ENCODE measurements at regions not wholly inside any gene's neighbourhood (a gene's known extent, or its start where the extent isn't known, plus 50 kb on each side); places are given as distances from the start of the nearest gene placed in this dataset.

DNA sequence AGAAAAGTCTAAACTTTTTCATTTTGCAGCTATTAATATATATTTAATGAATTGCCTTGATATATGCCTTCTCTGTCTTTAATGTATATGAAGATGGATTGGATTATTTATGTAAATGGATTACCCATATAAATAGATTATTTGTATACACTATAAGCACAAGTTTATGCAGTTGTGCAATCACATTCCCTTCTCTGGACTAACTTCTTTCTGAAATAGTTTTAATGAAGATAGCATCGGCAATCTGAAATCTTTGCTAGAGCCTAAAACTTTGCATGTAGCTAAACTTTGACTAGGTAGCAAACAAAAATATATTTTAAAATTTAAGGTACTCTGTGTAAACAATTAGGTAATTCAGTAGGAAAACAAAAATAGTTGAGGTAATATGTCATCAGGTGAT is 127.8 kb downstream of the PCDH7 start:
- TF ChIP-seq EZH2 (IDR thresholded peaks at IDR 0.05), result no peak
- no peak for TF ChIP-seq CTCF (IDR thresholded peaks at IDR 0.05)

Measured in neural progenitor cell (in vitro differentiated cells).